GM12892 (cell line): ENCODE measurements at regions not wholly inside any gene's neighbourhood (a gene's known extent, or its start where the extent isn't known, plus 50 kb on each side); places are given as distances from the start of the nearest gene placed in this dataset.
A peak's percentile ranks its signal among the peaks of the same experiment; 100 is the strongest.

ENCODE experiments used
- DNase-seq: peaks from one replicate; pipeline ENCODE4 v3.0.0; 2011; ENCODE audit not compliant: insufficient read length
- FAIRE-seq: peaks from 2 replicates; lab custom pipeline; 2011; peaks lifted over from hg19 to GRCh38; lab: Jason Lieb, UNC
- POLR2A ChIP-seq: IDR thresholded peaks from 2 replicates; pipeline ENCODE4 v1.6.1; 2011; ENCODE audit warnings: low read depth, low read length, control low read depth
- POLR2AphosphoS5 ChIP-seq: IDR thresholded peaks from 2 replicates; pipeline ENCODE4 v1.6.1; 2011; ENCODE audit warnings: low read depth, low read length, control low read depth
- TAF1 ChIP-seq: IDR thresholded peaks from 2 replicates; pipeline ENCODE4 v1.6.1; 2011; ENCODE audit warnings: low read depth, mild to moderate bottlenecking, control low read depth, low read length, borderline replicate concordance

- no peak for DNase-seq
- no peak for FAIRE-seq
- no peak for TF ChIP-seq TAF1
- TF ChIP-seq POLR2A, result no peak
- no peak for TF ChIP-seq POLR2AphosphoS5
These were observed 184.2 kb downstream of the SUCLA2 start for GRCh38 chr13:47816831-47817230.

- no peak for DNase-seq
- no peak for TF ChIP-seq POLR2AphosphoS5
- no peak for TF ChIP-seq POLR2A
- no peak for TF ChIP-seq TAF1
- FAIRE-seq, result no peak
These were observed 187.4 kb downstream of the SUCLA2 start for GRCh38 chr13:47813718-47814117.

GRCh38 chr13:47809411-47809810, 191.7 kb downstream of the SUCLA2 start:
- DNase-seq (no peak), FAIRE-seq (no peak)
- TF ChIP-seq TAF1 (no peak), POLR2A (no peak), POLR2AphosphoS5 (no peak)

DNA sequence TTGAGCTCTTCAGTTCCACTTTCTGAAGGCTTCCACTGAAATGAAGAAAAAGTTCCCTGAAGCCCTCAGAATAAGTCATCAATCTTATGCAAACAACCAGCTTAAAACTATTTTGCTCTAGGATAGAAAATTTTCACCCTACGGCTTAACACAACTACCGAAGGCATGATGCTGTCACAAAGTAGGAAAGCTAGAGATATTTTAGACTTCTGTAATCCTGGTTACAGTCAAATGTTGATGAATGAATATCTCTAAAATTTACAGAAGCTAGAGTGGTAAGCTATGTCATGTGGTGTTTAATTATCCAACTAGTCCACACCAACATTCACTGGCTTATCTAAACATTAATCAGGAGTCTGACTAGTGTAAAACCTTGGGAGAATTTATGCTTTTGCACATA, 197.9 kb downstream of the SUCLA2 start:
- DNase-seq, result no peak
- FAIRE-seq, result no peak
- TF ChIP-seq TAF1 (no peak), POLR2AphosphoS5 (no peak), POLR2A (no peak)

DNA sequence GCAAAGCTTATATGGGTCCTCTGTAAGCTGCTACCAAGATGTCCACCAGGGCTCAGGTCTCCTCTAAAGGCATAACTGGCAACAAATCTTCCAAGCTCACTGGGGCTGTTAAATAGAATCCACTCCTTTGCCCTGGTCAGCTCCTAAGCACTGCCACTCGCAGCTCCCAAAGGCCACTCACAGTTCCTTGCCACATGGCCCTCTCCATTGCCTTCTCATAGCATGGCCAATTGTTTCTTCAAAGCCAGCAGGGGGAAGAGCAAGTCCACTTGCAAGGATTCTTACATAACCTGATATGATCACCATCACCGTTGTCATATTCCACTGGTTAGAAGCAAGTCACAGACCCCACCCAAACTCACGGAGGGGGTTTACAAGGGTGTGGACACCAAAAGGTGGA, 199.5 kb downstream of the SUCLA2 start:
- FAIRE-seq, result no peak
- no peak for TF ChIP-seq POLR2A
- TF ChIP-seq POLR2AphosphoS5, result no peak
- TF ChIP-seq TAF1, result no peak
- no peak for DNase-seq

- TF ChIP-seq POLR2A (no peak), POLR2AphosphoS5 (no peak), TAF1 (no peak)
- no peak for FAIRE-seq
- DNase-seq, result no peak
These were observed 200.5 kb downstream of the SUCLA2 start for GRCh38 chr13:47800593-47800992.

- TF ChIP-seq POLR2A (no peak), TAF1 (no peak), POLR2AphosphoS5 (no peak)
These were observed 202.2 kb downstream of the SUCLA2 start for GRCh38 chr13:47798906-47799305.

DNA sequence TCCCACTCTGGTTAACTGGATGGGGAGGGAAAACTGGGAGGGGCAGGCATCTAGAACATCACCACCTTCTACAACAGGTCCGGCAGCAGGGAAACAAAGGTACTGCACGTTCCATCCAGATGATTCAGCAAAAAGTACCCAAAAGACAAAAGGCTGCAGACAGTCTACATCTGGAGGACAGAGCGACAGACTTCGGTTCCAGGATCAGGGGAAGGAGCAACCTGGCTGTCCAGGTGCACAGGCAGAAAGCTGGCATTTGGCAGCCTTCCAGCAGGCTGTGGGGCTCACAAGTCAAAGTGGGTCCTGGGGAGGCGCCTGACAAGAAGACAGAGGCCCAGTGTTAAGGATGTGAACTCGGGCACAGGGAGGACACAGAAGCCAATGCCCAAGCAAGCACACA, 202.9 kb downstream of the SUCLA2 start:
- TF ChIP-seq POLR2A (no peak), POLR2AphosphoS5 (no peak), TAF1 (no peak)
- FAIRE-seq (no peak), DNase-seq (no peak)

More at GRCh38 chr13:47798906-47799305, 202.2 kb downstream of the SUCLA2 start:
- FAIRE-seq (no peak), DNase-seq (no peak)

GRCh38 chr13:47796816-47797215, 204.3 kb downstream of the SUCLA2 start:
- no peak for DNase-seq
- no peak for FAIRE-seq
- no peak for TF ChIP-seq TAF1
- TF ChIP-seq POLR2A, result no peak
- no peak for TF ChIP-seq POLR2AphosphoS5

- FAIRE-seq (no peak), DNase-seq (peak; percentile 9)
- TF ChIP-seq POLR2AphosphoS5 (no peak), POLR2A (no peak), TAF1 (no peak)
These were observed 206.1 kb downstream of the SUCLA2 start for GRCh38 chr13:47794963-47795362.

GRCh38 chr13:47790755-47791154, 210.3 kb downstream of the SUCLA2 start:
- TF ChIP-seq POLR2A, result no peak
- FAIRE-seq, result no peak
- DNase-seq, result no peak

DNA sequence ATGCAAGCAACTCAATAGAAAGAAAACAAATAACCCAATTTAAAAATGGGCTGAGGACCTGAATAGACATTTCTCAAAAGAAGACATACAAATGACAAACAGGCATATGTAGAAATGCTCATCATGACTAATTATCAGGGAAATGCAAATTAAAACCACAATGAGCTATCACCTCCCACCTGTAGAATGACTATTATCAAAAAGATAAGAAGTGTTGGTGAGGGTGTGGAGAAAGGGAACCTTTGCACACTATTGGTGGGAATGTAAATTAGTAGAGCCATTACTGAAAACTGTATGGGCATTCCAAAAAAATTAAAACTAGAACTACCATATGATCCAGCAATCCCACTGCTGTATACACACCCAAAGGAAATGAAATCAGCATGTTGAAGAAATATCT, 212.2 kb downstream of the SUCLA2 start:
- no peak for TF ChIP-seq TAF1
- no peak for TF ChIP-seq POLR2AphosphoS5
- no peak for TF ChIP-seq POLR2A
- DNase-seq (no peak), FAIRE-seq (no peak)

- FAIRE-seq, result no peak
- no peak for DNase-seq
- TF ChIP-seq TAF1 (no peak), POLR2A (no peak), POLR2AphosphoS5 (no peak)
These were observed 226.4 kb downstream of the SUCLA2 start for GRCh38 chr13:47774671-47774994.

DNA sequence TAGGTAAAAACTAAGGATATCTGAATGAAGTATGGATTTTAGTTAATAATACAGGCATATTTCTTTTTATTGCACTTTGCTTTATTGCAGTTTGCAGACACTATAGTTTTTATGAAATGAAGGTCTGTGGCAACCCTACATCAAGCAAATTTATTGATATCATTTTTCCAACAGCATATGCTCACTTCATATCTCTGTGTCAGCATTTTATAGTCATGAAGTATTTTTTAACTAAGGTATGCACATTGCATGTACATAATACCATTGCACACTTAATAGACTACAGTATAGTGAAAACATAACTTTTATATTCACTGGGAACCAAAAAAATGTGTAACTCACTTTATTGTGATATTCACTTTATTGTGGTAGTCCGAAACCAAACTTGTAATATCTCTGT, 236.3 kb downstream of the SUCLA2 start:
- TF ChIP-seq POLR2AphosphoS5 (no peak), POLR2A (no peak), TAF1 (no peak)
- no peak for DNase-seq
- FAIRE-seq, result no peak
